Fibroblast of skin of left biceps (primary cell): ENCODE measurements at regions not wholly inside any gene's neighbourhood (a gene's known extent, or its start where the extent isn't known, plus 50 kb on each side); places are given as distances from the start of the nearest gene placed in this dataset.
"Not testable (repeated sequence)": the region's sequence is repeated elsewhere in the genome, so short reads cannot be mapped to it uniquely, and the experiment has no call there.

Source experiments
- DNase-seq, 2 experiments: peaks; one replicate each; pipeline ENCODE4 v3.0.0-alpha.2; 2013; ENCODE audit warnings: low read depth in 2 of 2

DNA sequence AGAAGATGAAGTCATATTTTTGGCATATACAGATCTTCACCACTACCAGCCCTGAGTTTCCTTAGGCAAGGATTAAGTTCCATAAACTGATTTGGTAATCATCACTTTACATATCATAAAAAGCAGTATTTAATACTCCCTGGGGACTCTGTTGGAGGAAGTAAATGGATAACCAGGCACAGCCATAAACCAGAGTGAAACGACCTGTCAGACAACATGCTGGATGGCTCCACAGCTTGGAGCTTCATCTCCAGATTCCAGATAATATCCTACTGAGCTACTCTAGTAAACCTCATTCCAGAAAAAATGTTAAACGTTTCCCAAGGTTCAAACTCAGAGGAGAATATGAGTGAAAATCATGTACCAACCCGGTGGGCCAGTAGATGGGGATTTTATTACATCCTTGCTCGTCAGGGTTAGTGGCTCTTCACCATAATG lies 109.2 kb downstream of the BASP1 start:
- DNase-seq = no peak

DNA sequence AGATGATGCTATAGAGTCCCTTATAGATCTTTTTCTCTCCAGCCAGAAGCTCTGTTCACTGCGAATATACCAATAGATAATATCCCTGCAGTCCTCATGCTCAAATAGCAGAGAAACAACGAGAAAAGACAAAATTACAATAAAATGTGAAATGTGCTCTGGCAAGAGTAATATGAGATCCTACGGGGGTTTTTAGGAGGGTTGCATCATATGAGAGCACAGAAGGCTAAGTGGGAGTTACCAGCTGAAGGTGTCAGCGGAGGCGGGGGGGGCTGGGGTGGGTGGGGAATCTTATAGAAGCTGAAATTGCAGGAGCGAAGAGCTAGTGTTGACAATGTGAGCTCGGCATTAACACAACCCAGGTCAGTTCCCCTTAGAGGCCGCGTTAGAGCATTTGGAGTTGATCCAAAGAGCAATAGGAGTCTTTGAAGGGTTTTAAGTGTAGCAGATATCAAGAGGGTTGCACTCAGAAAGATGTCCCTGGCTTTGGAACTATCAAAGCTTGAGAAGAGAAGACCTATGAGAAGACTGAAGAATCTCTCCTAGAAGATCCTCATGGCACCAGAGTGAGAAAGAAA lies 109.7 kb downstream of the BASP1 start:
- DNase-seq = no peak

DNA sequence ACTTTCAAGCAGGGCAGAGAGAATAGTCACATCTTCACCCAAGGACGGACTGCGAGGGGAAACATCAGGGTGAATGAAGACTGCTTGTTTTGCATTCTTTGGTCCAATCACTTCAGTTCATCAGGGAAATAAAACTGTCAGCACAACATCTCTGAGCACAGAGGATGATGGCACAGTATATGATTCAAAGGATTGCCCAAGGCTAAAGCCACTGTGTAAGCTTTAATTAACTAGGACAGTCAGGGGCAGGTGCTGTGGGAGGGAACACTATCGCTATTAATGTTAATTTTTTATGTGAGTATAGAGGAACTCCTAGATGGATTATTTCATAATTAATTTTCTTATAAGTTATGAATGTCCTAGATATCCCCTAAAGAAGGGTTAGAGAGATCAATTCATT lies 112.1 kb downstream of the BASP1 start:
- no peak for DNase-seq

DNA sequence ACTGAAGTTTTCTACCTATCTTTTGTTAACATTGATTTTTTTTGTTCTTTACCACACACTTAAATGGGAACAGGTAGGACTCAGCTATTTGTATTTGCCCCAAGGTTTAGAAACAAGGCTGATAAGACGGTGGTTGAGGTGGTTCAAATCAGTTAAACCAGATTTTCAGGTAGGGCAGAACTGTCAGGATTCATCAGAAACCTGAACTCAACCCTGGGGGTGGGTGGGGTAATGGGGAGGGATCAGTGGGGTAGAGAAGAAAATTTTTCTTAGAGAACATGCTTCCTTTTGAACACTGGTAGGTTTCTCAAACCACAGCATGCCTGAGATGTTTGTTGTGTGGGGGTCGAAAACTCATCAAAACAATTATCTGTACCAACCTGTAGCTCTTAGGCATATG lies 113.0 kb downstream of the BASP1 start:
- no peak for DNase-seq

DNA sequence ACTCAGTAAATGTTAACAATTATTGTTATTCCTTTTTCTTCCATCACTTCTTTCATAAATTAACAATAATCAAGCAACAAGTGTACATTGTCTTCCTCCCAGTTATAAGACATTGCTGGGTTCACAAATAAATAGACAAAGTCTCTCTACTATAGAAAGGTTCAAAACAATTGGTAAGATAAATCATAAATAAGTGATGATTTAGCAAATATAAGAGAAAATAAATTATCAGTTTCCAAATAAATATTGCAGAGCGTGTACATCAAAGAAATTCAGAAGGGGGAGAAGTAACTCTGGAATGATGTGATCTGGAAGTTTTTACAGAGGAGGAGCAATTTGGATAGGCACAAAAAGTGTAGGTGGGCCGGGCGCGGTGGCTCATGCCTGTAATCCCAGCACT lies 114.2 kb downstream of the BASP1 start:
- no peak for DNase-seq

DNA sequence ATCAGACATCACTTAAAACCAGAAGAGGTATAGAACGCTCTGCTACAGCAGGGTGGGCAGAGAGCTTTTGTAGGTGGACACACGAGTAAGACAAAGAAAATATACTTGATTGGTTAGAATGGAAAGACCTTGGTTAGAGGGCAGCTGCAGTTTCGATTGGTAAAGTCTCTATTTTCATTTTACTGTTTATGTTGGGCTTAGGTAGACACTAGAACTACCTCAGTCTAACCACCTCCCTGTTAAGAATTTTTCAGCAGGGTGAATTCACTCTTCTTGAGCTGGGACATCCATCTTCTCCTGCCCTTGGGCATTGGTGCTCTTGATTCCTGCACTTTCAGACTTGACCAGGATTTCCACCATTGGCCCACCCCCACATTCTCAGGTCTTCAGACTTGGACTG lies 116.3 kb downstream of the BASP1 start:
- DNase-seq = no peak

DNA sequence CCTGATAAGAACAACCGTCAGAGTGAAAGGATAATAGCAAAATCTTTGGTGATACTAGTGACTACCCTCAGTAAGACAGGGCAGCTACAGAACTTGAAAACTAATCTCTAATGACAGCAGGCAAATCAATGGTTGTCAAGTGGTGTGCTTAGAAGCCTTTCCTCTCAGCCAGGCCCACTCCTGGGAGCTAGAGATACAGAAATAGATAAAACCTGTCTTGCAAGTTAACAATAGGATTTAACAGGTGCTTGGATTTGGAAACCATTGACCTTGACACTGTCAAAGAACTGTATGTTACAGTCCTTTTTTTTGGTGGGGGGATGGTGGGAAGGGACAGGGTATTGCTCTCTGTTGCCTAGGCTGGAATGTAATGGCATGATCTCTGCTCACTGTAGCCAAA lies 118.6 kb downstream of the BASP1 start:
- DNase-seq = no peak

DNA sequence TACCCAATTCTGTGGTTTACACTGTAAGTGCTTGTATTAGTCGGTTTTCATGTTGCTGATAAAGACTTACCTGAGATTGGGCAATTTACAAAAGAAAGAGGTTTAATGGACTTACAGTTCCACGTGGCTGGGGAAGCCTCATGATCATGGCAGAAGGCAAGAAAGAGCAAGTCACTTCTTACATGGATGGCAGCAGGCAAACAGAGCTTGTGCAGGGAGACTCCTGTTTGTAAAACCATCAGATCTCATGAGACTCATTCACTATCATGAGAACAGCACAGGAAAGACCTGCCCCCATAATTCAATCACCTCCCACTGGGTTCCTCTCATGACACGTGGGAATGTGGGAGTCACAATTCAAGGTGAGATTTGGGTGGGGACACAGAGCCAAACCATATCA lies 119.3 kb downstream of the BASP1 start:
- DNase-seq = not testable (repeated sequence)

DNA sequence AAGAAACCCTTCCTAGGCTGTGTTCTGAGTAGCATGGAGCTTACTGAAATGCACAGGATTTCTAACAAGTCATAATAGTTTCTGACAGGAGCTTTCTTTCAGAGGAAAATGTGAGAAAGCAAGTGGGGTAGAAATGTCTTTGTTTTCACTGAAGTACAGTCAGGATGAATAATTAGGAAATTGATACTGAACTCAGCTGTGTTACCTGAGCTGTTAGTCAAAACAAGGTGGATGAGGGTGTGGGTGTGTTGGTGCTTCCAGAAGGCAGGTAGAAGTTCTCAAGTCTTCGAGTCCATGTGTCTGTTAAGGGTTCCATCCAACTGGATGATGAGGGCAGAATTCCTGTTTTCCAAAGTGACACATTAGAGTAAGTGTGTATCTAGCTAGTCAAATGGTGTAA lies 122.4 kb downstream of the BASP1 start:
- DNase-seq = no peak

DNA sequence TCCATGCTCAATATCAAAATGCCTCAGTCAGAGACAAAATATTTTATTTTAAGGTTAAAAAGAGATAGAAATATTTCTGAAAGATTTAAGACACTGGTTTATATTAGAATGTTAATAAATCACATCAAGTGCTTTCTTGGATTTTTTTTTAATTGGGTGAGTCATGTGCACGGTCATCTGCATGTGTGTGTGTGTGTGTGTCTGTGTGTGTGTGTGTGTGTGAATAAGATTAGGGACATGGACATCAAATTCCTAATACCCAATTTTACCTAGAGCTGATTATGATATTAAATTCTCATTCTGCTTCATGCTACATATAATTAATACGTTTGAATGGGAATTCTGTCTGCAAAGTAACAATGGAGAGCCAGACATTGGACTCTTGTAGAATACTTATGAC lies 122.9 kb downstream of the BASP1 start:
- no peak for DNase-seq

DNA sequence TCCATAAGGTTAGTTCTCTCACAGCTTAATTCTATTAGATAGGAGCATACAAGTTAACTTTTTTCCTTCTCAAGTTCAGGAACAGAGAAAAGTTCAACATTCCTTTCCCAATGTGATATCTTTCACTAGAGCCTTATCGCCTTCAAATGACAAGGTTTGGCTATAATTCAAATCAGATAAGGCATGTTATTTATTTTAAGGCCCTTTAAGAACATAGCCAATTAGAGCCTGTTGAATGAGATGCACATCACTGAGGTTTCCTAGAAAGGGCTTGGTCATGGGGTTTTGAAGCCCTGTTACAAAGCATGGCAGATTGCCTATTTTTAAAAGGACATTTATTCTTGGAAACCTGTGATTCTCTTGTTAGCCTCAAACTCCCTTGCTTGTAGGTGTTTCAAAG lies 123.4 kb downstream of the BASP1 start:
- no peak for DNase-seq

DNA sequence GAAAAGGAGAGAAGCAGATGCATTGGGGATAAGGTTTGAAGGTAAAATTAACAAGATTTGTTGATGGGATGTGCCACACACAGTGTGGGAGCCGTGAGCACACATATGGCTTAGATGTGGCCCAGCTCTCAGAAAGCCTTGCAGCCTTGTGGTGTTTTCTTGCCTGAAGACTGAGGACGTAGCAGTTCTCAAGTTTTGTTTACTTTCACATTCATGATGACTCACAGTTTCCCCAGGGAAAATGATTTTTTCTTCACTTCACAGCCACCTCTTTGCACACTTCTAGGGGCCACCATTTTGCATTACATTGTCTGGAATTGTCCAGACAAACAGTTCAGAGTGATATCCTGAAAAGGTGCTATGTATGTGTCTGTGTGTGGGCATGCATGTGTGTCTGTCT lies 126.2 kb downstream of the BASP1 start:
- peak; percentile 53 to 61 for DNase-seq

DNA sequence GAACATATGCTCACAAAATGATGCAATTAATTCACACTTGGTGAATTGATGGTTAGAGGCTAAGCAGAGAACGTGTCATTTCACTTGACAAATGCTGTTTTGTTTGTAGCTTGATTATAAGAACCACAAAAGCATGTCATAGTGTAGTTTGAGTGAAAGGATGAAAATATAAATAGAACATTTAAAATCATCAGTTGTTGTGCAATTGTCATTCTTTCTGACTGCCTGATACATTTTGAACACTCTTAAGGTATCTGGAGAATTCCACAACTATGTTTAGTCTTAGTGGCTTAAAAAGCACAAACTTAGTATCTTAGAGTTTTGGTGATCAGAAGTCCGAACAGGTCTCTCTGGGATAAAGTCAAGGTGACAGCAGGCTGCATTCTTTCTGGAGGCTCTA lies 129.4 kb downstream of the BASP1 start:
- DNase-seq = no peak

DNA sequence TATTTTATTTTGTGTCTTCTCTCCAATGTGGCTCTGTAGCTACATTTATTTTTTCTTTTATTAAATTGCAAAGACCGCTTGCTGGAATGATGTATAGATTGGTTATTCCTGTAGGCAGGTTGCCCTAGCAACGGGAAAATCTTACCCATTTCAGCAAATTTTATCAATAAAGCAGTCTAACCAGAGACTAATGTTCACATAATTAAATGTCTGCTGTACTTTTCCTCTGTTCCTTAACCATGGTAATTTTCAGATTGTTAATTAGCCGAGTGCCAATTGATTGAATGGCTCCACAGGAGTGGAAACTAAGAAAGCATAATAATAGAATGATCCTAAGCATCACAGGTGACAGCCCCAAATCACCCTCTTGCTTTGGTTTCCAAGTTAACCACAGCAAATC lies 134.8 kb downstream of the BASP1 start:
- DNase-seq = no peak

DNA sequence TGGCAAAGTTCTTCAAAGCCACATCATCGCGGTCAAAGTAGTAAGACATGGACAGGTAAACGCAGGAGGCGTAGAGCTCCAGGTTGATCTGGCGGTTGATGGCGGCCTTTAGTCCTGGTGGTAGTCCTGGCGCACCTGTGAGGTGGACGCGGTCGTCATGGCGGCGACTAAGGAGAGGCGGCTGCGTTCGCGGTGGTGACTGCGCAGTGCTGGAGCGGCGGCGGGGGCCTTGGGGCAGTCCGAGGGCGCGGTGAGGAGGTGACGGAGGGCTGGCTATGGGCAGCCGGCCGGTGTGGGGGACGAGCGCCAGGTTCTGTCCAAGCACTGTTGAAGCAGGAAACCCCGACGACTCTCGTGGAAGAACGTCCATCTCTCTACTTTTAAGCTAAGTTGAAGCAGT lies 136.8 kb downstream of the BASP1 start:
- DNase-seq = no peak

DNA sequence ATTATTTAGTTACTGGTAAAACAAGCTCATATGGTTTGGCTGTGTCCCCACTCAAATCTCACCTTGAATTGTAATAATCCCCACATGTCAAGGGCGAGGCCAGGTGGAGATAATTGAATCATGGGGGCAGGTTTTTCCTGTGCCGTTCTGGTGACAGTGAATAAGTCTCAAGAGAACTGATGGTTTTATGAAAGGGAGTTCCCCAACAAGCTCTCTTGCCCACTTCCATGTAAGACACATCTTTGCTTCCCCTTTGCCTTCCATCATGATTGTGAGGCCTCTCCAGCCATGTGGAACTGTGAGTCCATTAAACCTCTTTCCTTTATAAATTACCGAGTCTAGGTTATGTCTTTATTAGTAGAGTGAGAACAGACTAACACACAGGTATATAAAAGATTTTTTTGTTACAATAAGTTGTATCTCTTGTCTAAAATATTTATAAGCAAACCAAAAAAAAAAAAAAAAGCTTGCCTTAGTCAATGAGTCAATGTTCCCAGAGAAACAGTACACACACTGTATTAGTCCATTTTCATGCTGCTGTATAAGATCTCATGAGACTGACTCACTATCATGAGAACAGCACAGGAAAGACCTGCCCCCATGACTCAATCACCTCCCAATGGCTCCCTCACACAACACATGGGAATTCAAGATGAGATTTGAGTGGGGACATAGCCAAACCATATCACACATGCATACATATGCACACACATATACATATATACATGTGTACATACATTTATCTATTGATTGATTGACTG lies 138.3 kb downstream of the BASP1 start:
- DNase-seq = no peak

DNA sequence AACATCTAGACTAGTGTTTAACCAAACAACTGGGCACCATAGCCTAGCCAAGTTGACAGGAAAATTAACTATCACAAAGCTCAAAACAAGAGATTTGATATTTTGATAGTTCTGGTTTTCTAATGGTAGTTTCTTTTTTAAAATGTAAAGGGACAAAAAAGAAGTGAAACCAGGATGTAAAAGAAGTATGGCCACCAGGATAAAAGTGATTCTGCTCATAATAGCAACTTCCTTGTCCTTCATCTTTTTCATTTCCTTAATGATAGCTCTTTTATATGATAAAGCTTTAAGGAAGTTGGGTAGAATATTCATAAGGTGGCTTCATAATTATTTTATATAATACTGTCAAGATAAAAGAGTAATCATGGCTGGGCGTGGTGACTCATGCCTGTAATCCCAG lies 139.1 kb downstream of the BASP1 start:
- DNase-seq = no peak

DNA sequence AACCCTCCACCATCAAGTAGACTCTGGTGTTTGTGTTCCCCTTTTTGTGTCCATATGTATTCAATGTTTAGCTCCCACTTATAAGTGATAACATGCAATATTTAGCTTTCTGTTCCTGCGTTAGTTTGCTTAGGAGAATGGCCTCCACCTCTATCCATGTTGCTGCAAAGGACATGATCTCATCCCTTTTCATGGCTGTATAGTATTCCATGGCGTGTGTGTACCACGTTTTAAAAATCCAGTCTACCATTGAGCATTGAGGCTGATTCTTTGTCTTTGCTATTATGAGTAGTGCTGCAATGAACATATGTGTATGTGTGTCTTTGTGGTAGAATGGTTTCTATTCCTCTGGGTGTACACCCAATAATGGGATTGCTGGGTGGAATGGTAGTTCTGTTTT lies 140.1 kb downstream of the BASP1 start:
- no peak for DNase-seq

DNA sequence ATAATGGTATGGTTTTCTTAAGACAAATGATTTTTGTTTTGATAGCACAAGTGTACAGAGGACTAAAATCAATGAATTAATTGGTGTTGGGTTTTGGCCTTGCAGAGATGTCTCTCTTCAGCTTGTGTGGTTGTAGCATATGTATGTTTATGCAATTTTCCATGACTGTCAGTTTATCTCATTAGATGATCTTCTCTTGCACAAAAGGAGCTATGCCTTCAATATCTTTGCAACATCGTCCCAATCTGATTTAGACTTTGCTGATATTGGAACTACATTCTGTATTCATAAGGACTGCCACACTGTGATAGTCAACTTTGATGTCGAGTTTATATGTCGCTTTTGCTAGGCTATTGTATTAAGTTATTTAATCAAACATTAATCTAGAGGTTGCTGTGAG lies 140.0 kb upstream of the TAF11L2 start:
- DNase-seq = no peak

DNA sequence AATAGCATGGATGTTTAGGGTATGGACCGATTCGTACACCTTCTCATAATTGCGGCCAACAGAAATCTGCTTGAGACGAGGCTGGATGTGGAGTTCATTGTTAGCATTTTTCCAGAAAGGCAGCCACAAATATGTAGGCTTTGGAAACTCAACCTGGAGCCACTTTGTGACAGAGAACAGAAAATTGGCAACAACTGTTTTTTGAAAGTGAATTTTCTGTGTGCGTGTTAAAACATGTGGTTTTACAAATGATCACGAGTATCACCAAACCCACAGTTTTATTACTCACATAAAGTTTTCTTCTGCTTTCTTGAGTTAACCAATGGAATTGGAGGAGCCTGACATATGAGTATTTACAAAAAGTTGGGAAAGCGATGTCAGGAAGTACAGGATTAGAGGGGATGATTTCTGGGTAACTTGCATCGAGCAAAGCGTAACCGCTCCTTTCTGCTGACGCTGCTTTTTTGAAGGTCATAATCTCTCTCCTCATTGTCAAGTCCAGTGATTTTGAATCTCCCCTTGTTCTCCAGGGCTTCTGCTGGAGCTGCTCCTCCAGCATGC lies 138.5 kb upstream of the TAF11L2 start:
- peak; percentile 89 to 93 for DNase-seq

DNA sequence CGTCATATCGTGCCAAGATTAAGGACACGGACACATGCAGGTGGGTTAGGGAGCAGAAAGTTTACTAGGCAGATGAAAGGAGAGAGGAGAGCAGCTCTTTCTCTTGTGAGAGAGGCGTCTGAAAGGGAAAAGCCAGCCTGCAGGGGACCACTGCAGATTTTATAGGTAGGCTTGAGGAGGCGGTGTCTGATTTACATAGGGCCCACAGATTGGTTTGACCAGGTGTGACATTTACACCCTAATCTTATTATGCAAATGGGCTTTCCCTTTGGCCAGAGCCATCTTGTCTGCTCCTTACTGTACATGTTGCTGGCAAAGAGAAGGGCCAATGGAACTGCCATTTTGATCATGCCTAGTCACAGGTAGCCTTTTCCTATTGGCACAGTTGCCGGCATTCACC lies 137.2 kb upstream of the TAF11L2 start:
- DNase-seq = no peak

DNA sequence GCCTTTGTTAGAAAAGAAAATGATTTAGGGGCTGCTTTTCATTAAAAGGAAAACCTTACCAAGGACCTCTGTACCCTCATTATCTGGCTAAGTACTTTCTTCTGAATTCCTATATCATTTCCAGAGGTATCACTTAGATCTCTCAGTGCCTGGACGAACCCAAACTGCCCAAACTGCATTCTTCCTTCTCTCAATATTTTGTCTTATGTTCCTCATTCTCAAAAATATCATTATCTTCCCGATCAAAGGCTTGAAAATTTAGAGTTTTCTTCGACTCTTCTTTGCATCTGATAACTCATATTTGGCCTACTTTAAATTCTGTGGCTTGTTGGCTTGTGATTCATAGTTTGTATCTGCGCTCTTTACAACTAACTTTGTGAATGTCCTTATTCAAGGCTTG lies 136.7 kb upstream of the TAF11L2 start:
- DNase-seq = no peak

DNA sequence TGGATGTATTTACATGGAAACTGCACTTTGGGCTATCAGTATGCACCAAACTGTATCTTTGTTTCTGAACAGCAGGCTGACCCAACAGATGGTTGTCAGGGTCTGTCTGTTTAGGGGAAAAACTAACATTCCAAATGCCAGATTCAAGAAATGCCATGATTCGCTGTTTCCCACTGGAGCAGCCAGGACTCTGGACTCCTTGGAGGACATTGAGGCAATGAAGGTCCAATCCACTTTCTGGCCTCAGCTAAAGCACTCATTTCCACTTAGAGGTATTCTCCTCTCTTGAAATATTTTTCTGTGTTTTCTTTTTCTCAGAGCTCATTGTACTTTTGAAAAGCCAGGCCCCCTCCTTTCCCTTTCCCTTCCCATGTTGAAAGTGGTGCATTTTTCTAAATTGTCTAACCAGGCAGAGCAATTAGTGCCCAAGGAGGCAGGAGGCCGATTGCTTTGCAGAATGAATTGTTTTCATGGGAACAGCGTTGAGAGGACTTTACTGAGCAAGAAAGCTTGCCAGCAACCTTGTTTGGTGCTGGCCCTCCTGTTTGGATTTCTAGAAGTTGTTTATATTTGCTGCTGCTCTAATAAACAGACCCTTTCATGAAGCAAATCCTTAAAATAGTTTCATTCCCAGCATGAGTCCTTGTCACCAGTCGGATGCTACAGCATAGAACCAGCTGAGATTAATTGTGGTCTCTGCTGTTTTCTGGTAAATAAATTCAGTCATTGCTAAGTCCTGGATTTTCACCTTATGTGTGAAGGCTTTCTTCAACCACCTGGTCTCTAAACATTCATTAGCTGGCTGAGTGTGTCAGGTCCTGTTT lies 132.8 kb upstream of the TAF11L2 start:
- no peak for DNase-seq
